HG03442 (cell line): ENCODE measurements at regions not wholly inside any gene's neighbourhood (a gene's known extent, or its start where the extent isn't known, plus 50 kb on each side); places are given as distances from the start of the nearest gene placed in this dataset.

Experiments
- ATAC-seq: cut with Tn5 transposase; IDR thresholded peaks from one replicate; pipeline ENCODE4 v1.9.1; 2021; ENCODE audit warnings: mild to moderate bottlenecking, moderate library complexity; ENCODE audit not compliant: unreplicated experiment

DNA sequence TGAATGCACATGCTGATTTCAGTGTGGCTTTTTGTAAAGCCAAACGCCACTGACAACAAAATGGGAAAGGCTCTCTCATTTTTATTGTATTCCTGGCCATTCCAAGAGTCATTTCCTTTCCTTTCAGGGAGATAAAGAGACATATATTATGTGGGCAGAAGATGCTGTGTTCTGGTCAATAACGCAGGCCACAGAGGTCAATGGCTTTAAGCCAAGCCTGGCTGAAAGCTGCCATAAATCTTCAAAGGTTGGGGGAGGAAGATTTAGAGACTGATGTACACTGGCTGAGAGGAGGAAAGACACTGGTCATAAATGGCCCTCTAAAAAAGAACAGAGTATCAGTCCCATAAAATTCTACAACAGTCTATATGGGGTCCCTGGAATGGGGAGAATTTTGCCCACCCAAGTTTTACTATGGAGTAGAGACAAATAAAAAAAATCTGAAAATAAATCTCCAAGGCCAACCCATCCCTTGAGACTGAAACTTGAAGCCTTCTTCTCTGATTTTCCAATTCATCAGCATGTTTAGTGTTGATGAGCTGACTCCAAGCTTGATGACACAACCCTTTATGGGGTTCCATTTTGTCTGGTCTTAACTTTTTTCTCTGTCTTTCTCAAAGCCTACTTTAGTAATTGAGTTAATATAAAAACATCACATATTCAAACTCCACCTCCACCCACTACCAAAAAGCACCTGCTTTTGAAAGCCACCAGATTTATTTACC lies 152.1 kb upstream of the SLC24A2 start:
- ATAC-seq, result no peak

DNA sequence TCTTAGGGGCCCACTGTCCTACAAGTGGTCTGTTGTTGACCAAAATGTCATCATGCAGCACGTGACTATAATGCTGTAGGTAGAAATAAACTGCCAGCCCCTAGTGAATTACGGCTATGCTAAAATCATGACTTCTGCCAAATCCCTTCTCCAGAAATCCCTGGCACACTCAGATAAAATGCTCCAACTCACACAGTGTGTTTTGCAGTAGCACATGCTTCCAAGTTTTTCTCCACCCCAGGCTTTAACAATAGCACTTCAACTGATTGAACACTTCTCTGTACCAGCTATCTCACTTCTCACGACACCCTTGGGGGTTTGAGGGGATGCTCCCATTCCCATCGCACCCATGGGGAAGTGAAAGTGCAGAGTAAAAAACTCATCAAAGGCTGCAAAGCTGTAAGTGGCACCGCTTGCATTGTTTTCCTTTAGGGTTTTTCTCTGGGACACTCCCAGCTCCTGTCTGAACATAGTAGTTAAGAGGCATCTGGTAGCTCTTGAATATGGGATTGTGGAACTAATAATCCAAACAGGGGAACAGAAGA lies 151.0 kb upstream of the SLC24A2 start:
- ATAC-seq, result no peak

GRCh38 chr9:19938990-19939733 lies 150.3 kb upstream of the SLC24A2 start:
- no peak for ATAC-seq

DNA sequence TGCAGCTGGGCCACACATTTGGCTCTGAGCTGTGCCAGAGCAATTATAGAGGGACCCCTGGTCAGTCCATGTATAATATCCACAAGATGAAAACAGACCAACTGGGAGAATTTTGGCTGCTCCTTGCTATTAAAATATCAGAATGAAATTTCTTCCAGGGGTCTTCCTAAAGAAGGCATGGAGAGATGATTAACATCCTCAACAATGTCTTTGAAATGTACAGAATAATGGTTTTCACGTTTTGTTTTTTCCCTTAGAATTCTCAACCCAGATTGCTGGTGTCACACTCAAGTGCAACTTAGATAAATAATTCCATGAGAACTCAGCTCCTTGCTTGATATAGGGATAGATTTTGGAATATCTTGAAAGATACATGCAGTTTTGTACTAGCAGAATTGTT lies 148.3 kb upstream of the SLC24A2 start:
- no peak for ATAC-seq

DNA sequence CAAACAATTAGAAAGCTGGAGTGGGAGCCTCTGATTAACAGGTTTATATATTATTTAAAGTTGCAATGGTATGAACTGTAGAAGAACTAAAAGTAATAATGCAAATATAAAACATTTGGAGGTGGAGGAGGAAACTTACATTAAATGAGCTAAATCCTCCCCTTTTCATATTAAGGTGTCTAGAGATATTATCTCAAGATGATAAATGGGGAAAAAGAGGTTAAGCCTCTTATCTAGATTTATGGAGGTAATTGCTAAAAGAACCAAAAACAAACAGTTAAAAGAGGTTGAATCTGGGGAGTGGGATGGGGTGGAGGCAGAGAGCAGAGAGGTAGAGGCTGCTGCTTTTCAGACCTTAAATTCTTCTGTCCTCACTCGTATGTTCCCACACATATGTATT lies 147.8 kb upstream of the SLC24A2 start:
- no peak for ATAC-seq

DNA sequence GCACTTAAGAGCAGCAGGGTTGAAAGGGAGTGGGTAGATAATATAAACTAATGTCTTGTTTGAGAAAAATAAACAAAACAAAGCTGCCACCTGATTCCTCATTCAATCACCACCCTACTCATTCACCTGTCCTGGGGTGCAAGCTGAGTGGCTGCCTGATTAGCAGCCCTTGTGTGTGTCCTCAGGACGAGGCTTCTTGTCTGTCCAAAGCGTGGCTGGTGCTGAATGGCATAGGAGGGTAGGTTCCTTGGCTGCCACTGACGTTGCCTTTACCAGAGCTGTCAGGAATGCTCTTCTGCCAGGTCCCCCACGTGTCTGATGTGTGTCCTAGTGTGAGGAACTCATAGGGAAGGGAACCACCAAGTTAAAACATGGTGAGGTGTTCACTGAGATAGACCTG lies 146.6 kb upstream of the SLC24A2 start:
- ATAC-seq, result no peak

- no peak for ATAC-seq
Measured at GRCh38 chr9:19934301-19934871, 145.5 kb upstream of the SLC24A2 start.

- ATAC-seq, result no peak
Measured at GRCh38 chr9:19931098-19931890, 142.5 kb upstream of the SLC24A2 start.

GRCh38 chr9:19927560-19927959 lies 138.7 kb upstream of the SLC24A2 start:
- no peak for ATAC-seq

DNA sequence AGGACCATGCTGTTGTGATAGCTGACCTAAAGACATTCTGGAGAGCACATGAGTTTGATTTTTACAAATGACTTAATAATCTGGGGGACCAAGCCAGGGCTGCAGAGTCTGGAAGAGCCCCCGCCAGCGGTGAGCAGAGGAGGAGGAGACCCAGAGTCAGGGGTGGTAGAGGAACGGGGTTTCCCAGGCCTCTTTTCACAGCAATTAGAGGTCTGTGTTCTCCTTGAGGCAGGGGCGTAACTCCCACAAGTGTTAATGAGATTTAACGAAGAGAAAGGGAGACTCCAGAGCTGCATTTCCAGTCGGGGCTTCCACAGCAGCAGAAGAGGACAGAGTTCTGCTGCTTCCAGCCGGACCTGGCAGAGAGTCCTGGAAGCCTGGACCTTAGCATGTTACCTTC lies 137.9 kb upstream of the SLC24A2 start:
- no peak for ATAC-seq

DNA sequence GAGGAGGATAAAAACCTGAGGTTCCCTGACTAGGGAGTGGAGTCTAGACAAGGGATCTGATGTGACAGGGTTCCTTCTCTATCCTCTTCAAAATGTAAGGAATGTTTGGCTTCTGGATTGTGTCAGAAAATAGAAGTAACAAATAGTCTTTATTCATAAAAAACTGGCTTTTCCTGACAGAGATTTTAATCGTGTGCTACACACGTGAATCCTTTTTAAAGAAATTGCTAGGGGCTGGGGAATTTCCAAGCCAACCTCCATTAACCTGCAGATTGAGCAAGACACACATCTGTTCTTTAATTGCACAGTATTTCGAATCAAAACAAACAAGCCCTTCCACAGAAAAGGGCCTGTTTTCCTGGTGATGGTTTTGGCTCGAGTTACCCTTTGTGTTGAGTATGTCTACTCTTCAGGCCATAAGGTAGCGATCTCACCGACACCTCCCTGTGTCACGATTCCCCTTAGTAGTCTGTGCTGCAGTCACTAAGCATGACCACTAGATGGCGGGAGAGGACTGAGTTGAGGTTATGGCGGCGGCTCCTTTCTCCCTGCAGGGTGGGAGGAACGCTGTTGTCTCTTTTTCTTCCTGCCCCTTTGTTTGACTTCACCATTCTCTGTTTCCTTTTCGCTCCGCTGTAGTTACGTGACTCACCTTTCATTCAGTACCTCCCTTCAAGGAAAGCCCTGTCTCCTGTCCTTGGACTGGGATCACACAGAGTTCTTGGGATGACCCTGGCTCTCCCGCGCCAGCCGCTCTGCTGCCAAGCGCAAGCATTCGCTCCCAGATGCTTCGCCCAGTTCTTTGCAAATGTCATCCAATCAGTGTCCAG lies 137.1 kb upstream of the SLC24A2 start:
- ATAC-seq, result peak; percentile 94

DNA sequence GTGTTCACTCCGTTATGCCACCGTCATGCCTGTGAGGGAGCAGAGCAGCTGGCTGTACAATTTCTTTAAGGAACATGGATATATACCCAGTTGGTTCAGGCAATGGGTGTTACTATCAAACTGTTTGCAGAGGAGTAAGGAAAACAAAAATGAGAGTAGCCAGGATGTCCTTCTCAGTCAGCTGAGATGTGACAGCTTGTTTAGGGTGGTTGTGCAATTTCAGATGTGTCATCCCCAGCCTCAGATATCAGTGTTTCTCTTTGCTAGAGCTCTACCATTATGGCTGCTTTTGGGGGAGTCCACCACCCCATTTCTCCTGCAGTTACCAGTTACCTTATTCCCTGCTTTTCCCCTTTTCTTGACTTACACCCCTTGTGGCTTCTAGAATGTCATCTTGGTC lies 135.2 kb upstream of the SLC24A2 start:
- ATAC-seq, result no peak

- no peak for ATAC-seq
Measured at GRCh38 chr9:19922476-19923118, 133.8 kb upstream of the SLC24A2 start.

GRCh38 chr9:19920401-19920800 lies 131.6 kb upstream of the SLC24A2 start:
- ATAC-seq, result no peak

DNA sequence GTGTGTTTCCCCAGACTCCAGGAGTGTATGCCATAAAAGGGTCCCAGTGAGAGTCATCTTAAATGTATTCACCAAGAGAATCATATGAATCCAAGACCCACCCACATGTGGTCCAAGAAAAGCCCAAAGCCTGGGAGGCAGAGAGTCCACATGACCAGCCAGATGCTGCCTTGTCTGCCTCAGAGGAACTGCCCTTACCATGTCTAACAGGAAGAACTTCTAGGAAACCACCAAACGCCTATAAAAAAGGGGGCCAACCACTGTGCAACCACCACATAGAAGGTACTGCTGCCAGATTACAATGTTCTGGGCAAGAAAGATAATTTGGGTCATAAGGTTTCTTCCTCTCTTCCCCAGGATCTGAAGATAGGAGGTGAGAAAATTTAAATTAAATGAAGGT lies 129.8 kb upstream of the SLC24A2 start:
- ATAC-seq, result no peak

- ATAC-seq, result no peak
Measured at GRCh38 chr9:19914044-19914443, 125.2 kb upstream of the SLC24A2 start.

- ATAC-seq, result no peak
Measured at GRCh38 chr9:19913151-19913550, 124.3 kb upstream of the SLC24A2 start.

GRCh38 chr9:19903076-19903475 lies 114.2 kb upstream of the SLC24A2 start:
- ATAC-seq, result no peak

DNA sequence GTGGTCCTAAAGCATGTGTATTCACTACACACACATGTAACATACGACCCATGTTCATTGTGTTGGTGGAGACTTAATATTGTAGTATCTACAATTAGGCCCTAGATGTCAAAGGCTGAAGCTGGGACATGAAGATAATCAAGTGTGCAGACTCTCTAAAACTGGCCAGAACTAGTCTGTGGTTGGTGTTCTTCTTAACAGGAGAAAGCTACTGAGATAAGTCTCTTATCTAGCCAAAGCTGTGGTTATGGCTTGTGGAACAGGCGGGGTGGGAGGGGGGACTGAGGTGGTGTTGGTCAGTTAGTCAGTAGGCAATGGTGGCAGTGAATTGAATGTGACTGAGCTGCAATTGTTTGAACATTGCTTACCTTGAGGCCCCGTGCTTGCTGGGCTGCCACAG lies 112.7 kb upstream of the SLC24A2 start:
- ATAC-seq, result no peak

DNA sequence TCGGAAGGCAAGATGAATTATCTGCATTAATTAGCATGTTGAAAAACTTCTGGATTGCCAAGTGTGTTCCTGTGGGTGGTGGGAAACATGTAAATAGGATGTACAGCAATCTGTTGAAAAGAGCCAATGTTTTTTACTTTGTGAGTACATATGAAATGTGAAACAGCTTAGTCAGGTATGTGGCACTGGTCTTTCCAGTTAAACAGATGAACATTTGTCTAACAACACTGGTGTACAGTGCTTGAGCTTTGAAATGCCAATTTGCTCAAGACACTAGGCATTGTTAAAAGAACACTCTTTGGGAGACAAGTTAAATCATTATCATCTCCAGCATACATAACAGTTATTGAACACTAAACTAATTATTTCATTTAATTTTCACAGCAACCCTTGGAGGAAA lies 107.3 kb upstream of the SLC24A2 start:
- no peak for ATAC-seq
